ENCODE measurements at regions not wholly inside any gene's neighbourhood (a gene's known extent, or its start where the extent isn't known, plus 50 kb on each side); places are given as distances from the start of the nearest gene placed in this dataset.

DNA sequence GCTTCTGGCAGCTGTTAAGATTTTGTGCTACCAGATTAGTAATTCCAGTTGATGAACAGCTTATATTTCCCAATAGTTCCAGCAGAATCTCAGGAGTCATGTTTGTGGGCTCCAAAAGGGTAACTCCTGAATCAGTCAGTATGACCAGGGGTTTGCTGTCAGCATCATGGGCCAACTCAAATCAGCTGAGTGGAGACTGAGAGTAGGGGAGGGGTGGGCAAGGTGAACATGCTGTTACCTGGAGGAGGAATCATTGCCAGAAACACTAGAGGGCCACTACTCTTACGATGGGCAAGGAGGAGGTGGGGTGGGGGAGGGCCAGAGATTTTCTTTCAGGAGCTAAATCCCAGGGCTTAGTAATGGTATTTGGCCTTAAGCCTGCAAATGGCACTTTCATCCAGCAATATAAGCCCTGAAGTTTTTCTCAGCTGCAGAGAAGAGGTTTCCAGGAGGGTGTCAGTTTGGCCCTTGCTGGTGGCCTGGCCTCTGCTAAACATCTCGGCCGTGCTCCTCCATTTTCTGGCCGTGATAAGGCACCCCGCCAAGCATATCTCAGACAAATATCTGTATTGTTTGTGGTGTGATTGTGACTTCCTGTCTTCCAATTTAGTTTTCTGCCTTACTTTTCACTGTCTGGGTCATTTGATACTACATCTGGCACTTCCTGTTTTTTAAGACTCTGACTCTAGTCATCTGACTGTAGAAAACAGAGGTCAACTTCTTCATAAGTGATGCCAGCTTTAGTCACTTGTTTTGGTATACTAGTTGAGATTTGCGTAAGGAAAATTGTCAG is 120.5 kb upstream of the CXCR4 start:
- no peak for DNase-seq

DNA sequence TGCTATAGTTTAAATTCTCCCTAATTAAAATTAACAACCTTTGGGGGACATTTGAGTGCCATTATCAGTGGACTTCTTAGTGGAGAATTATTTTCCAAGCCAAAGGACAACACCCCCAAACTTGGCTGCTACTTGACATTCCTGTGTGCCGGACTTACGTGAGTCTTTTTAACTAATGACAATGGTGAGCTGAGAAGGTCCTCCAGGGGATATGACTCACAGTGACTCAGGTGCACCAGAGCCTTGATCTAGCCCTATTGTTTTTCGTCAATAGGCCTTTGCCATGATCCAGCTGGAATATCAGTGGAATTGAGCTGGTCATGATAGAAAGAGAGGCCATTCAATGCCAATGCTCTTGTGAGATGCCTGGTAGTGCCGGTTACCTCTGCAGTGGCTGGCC is 118.1 kb upstream of the CXCR4 start:
- DNase-seq = no peak

DNA sequence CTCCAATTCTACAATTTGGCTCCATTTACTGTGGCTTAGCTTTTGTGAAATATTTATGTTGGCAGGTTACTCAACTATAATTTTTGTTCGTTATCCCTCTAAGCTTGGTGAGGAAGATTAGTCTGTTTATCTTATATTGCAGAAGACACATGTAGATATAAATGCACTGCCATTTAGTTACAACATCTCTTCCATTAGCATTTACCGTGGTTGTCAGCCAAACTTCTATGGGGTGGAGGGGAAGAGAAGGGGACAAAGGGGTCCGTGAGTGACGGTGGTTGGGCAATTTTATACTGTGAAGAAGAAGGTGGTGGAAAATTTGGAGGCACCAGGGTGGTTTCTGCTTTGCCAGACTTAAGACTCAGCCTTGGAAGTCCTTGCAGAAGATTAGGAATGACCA is 117.6 kb upstream of the CXCR4 start:
- no peak for DNase-seq

DNA sequence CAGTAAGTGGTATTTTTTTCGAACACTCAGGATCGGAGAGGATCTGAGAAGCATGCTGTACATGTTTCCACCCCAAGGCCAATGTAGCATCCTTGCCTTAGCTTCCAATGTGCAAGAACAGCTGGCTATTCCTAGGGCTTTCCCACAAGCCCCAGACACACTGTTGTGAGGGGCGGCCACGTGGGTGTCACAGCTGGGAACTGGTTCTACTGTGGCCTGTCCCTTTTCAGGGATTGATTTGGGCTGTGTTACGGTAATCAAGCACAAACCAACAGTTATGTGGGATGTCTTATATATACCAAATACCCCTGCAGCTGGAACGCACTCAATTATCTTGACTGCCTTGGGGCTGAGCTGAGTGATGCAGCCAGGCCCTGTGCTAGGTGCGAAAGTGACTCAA is 116.3 kb upstream of the CXCR4 start:
- no peak for DNase-seq

DNA sequence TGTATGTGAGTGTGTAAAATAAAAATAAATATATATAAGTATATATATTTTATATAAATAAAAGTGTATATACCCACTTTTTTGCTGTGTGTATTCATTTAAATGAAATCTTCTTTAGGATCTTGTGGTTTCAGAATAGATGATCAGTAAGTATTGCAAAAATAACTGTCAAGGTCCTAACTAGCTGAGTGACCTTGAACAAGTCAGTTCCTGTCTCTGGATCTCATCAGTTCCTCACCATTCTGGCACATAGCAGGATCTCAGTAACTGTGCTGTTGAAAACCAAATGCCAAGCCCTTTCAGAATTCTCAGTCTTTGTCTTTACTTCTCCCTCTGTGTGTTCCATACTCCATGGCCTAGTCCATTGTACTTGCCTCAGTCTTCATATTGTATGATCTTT is 115.3 kb upstream of the CXCR4 start:
- no peak for DNase-seq

DNA sequence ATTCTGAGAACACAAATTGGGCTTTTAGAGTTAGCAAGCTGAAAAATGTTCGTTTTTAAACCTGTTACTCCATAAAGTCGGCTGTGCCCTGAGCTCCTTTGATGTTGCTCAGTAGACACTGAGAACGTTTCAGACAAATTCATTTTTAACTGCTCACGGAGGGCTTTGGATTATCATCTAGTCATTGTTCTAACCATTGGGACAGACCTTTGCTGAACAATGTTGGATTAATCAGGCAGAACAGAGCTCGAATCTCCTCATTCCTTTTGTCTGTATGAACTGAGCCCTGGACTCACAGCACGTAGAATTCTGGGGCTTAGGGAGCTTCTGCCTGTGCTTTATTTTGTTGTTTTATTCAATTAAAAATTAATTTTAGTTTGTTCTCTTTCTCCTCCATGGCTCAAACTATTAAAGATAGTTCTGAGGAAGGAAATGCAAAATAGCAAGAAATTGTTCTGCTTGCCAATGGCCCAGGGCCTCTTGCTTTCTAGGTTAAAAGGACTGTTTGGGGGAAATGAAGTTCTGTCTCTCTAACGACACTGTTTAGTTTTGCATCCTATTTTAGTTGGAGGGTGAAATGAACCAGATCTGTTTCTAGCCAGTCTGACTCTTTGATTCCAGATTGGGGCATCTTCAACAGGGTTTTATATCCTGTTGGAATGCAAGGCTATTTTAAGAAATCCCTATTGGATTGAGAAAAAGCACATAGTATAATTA is 114.7 kb upstream of the CXCR4 start:
- DNase-seq = no peak

DNA sequence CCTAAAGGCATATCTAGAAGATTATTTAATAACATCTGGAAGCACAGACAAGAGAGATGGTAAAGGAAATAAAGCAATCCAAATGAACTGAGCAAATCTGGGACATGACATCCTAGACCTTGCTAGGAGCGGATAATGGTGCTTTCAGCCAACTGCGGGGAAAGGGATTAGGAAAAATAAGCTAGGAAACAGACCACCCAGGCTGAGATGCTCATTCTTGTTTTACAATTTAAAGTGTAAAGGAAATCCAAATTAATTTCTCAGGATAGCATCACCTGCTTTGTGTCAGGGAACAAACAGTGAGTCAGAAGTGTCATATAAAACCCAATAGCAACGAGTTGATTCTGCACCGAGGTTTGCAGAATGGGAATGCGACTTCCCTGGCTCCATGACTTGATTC is 112.5 kb upstream of the CXCR4 start:
- no peak for DNase-seq

DNA sequence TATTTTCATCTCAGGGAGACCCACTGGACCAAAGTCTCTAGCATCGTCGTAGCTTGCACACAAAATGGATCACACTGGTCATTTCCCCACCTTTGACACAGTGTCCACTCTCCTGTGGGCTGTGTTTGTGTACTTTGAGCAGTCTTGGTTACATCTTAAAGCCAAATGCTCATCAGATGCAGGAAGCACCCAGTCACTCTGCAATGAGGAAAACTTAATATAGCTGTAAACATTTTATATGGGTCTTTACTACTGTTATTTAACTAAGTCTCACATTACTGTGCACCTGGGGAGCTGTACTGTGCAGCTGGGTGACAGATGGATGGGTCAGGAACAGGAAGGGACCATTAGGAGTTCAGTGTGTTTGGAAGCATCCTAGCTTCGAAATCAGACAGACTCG is 109.0 kb upstream of the CXCR4 start:
- DNase-seq = no peak

DNA sequence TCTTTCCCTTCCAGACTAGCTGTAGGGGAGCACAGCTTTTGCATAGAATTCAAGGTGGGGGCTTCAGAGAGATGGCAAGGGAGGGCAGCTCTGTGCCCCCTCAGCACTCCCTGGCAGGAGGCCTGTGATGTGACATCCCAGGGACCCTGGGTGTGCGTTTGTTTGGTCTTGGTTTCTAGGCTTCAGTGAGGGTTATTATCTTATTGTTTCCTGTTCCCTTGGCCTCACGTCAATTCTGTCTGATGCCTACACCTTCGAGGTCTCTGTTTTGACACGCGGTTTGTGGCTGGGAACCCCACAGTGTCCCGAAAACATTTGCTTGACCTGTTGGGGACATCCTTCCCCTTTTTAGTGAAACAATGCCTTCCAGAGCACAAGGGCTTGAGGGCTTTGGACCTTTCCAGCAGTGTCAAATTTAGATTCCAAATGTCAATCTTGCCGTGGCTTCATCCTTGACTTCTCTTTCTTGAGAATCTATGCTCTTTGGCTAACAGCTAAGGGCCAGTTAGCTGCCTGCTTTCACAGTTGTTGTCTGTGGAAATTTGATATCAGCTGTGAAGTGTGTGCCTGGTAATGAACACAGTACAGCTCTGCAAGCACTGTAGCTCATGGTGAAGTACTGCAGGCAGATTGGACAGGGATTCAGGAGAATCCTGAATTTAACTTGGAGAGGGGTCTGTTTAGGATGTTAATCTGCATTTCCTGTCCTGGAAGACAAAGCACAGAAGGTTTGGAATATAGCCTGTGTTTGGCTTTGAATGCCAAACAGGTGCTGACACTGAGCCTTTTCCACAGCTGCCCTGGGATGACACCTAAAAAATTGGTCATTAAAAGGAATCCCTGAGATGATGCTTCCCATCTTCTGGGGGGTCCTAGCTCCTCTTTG is 108.2 kb upstream of the CXCR4 start:
- no peak for DNase-seq

DNA sequence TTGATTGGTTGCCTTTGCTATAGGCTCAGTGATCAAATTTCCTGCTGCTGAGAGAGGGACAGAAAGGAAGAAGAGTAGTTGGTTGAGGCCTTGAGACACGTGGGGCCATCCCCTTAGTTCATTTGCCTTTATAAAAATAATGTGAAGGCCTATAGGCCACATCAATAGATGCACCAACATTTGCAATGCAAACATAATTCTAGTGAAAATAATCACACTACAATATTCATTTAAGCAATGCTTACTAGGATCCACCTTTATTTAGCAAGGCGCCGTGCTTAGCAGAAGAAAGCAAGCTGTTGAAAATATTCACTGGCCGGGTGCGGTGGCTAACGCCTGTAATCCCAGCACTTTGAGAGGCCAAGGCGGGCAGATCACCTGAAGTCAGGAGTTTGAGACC is 105.3 kb upstream of the CXCR4 start:
- no peak for DNase-seq

DNA sequence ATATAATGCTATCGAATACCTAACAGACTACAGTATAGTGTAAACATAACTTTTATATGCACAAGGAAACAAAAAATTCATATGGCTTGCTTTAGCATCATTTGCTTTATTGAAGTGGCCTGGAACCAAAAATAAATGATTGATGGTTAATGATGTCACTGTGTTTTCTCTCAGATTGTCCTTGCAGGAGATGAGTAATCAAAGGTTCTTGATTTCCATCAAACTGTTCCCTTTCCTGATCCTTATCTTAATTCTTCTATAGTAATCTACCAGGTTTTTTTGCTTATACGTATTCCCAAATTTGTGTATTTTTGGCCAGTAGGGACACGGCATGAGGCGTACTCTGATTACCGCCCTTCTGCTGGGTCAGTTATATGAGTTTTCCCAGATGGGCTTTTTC is 104.9 kb upstream of the CXCR4 start:
- no peak for DNase-seq

DNA sequence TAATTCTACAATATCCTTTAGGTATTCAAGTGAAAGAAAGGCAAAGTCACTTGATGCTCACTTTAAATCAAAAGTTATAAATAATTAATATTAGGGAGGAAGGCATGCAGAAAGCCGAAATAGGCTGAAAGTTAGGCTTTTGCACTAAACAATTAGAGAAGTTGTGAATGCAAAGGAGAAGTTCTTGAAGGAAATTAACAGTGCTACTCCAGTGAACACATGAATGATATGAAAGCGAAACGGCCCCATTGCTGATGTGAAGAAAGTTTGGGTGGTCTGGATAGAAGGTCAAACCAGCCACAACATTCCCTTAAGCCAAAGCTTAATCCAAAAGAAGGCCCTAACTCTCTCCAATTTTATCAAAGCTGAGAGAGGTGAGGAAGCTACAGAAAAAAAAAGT is 103.1 kb upstream of the CXCR4 start:
- no peak for DNase-seq

DNA sequence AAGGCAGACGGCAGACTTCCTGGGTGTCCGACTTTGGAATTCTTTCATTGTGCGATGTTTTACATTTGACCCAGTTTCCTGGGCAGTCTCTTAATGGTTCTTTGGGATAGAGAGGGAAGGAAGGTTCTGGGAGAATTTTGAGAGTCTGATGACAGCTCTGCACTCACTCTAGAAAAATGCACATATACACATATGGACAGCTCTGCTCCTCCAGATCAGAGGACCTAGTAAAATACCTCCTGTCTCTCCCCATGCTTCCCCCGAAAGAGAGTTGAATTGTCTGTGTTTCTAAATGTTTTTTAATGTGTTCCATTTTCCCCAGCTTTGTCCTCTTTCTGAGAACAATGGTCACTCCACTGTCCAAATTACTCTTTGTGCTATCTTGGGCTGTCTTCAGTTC is 102.0 kb upstream of the CXCR4 start:
- DNase-seq = no peak

DNA sequence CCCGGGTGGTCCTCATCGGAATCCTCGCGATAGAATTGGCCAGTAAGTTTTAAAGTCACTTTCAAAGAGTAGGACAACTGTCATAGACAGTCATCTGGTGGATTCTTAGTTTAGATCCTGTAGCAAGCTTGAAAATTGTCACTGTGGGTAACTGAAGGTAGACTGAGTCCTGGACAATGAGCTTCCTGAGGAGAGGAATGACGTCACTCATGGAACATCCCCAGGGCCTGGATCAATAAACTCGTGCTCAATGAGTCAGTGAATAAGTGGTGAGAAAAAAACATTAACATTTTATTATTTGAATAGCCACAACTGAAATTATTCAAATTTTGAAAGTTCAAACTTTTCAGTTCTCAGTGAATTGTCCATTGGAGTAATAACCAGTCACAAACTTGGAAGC is 101.4 kb upstream of the CXCR4 start:
- DNase-seq = no peak

DNA sequence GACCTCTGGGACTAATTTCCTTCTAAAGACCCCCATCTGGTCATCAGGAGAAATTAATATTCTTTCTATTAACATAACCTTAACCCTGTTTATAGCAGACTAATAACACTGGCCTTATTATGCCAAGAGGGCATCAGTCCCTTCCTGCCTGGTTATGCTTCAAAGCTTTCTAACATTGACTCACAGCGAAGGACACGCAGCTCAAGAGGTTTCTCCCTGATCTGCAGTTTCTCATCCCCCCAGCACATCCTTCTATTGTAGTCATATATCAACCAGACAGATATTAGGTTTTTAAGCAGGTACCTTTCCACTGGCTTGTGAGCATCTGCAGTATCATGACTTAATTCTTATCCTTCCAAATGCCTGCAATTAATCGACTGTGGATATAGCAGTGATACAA is 100.0 kb upstream of the CXCR4 start:
- no peak for DNase-seq

DNA sequence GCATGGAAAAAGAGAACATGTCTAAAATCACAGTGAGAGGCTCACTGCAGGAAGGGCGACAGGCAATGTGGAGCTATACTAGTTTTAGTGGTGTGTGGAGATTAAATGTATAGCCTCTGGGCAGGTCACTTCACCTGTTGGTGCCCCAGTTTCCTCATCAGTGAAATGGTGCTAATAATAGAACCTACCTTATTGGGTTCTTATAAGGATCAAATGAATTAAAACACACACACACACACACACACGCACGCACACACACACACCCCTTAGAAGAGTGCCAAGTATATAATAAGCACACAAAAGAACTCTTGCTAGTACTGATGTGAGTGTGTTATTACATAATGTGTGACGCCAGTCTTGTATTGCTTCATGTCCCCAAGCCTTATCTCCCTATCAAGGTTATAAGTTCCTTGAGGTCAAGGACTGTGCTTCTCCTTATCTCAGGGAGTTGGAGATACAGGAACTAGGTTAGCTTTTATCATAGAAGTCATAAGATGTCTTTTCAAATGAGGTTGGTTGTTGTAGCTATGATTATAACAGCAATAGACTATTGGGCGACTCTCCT is 98.0 kb upstream of the CXCR4 start:
- DNase-seq = no peak

DNA sequence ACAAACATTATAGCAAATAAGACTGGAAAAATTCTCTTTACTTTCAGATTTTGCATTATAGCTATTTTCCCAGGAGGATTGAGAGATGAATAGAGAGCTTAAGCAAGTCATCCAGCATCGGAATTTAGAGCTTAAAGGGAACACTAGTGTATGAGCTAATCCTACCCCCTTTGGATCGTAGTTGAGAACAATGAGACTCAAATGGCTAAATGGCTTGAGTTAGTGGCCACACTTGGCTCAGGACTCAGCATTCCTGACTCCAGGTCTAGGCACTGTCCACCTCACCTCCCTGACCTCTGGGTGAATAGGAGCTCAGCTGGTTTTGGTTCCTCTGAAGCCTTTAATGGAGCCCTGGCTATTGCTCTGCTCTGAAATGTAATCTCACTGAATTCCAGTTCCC is 97.5 kb upstream of the CXCR4 start:
- DNase-seq = no peak

DNA sequence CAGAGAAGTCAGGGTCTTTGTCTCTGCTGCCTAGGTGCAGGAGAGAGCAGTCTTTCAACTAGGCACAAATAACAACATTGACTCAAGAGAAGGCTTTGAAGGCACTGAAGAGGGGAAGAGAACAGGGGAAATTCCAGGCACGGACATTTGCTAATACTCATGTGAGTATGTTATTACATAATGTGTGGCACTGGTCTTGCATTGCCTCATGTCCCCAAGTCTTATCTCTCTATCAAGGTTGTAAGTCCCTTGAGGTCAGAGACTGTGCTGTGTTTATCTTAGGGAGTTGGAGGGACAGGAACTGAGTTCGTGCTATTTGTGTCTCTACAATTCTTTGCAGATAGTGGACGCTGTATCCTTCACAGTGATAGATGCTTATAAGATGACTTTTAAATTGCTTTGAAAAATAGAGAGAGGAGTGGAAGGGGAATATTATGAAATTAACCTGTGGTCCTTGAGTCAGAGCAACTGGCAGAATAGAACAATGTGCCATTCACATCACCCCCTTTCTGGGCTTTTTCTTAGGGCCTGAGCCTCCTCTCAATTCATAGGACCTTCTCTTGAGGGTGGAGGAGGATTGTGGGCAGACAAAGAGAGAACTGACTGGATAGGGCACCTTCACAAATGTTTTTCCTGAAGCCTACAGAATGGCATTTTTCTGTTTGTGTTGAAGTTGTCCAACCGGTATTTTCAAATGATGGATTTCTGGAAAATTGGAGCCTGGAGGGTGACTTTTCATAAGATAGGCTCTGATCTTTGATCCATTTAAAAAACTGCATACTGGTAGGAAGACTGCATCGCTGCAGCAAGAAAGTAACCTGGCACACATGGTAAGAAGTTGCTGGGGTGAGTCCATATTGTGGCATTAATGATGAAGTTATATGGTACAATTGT is 96.6 kb upstream of the CXCR4 start:
- no peak for DNase-seq

DNA sequence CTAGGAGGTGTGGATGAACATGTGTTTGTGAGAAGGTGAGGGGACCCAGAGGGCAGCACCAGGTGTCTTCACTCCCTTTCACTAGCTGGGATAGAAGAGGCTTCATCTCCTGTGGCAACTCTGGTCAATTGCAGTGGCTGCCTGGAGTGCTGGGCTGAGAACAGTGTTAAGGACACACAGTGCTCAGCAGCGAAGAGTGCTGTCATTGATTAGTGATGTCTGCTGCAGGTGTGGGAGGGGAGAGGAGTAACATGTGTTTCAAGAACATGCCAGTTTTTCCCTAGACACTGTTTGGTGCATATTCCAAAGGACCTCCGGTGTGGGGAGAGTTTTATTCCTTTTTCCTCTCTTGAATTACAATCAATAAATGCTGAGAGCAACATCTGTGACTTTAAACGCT is 95.9 kb upstream of the CXCR4 start:
- no peak for DNase-seq

DNA sequence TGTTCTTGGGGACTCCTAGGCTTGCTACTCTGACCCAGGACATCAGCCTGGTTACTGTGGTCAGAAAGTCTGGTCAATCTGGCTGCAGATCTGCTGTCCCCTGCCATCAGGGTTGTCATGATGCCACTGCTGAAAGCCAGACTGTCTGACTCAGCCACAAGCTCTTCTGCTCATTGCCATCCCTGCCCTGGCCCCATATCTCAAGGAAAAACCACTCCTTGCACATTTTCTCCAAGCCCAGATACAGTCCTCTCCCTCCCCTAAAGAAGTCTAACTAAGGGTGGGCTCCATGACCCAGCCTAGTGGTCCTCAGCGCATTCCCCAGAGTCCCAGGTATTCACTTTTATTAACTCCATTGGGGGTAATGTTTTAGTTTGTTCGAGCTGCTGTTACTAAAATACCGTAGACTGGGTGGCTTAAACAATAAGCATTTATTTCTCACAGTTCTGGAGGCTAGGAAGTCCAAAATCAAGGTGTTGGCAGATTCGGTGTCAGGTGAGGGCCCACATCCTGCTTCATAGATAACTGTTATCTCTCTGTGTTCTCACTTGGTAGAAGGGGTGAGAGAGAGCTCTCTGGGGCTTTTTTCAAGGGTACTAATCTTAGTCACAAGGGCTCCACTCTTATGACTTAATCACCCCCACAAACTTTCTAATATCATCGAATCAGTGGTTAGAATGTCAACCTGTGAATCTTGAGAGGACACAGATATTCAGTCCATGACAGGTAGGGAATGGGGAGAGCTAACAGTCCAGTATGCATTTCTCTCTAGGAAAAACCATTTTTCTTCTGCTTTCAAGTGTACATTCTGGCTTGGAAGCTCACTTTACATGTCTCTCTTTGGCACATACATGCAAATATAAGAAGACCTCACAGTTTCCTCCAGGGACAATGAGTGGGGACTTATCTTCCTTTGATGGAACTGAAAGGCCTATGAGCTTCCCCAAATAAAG is 94.8 kb upstream of the CXCR4 start:
- DNase-seq = no peak

DNA sequence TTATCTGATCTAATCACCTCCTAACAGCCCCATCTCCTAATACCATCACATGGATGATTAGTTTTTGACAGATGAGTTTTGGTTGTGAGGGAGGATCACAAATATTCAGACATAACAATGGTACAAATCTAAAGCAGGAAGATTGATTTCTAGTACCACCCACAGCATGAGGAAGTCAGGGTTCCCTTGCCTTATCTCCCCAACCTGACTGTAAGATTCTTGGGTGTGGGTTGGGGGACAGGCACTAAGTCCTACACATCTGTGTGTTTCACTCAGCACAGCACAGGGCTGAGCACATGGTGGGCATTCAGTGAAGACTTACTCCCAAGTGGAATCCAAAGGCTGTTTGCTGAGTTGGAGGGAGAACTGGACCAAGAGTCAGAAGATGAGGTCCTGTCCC is 93.8 kb upstream of the CXCR4 start:
- DNase-seq = no peak
